ENCODE measurements at regions not wholly inside any gene's neighbourhood (a gene's known extent, or its start where the extent isn't known, plus 50 kb on each side); places are given as distances from the start of the nearest gene placed in this dataset.

DNA sequence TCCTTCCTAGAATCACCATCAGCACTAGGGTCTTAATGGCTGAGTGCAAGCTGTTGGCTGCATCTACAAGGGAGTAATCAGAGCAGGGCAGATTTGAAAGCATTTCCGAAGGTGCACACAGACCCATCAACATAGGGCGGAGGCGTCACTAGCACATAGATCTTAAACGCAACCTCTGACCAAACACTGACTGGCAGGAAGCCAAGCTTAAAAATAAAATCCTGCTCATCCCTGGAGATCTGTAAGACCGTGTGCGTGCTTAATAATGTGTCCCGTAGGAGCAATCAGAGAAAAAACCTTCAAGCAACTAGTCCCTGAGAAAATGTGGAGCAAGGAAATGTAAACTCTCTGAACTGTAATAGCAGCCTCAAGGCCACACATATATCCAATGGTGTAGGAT, 470.5 kb downstream of the ETS1 start:
- H3K79me2 ChIP-seq (ENCODE audit: low read length) = no peaks in the 10 kb centered on the region
- TF ChIP-seq EZH2phosphoT487 (IDR thresholded peaks at IDR 0.05; ENCODE audit: low read depth) = no peak
- TF ChIP-seq, protein P1, sequence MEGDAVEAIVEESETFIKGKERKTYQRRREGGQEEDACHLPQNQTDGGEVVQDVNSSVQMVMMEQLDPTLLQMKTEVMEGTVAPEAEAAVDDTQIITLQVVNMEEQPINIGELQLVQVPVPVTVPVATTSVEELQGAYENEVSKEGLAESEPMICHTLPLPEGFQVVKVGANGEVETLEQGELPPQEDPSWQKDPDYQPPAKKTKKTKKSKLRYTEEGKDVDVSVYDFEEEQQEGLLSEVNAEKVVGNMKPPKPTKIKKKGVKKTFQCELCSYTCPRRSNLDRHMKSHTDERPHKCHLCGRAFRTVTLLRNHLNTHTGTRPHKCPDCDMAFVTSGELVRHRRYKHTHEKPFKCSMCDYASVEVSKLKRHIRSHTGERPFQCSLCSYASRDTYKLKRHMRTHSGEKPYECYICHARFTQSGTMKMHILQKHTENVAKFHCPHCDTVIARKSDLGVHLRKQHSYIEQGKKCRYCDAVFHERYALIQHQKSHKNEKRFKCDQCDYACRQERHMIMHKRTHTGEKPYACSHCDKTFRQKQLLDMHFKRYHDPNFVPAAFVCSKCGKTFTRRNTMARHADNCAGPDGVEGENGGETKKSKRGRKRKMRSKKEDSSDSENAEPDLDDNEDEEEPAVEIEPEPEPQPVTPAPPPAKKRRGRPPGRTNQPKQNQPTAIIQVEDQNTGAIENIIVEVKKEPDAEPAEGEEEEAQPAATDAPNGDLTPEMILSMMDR (IDR thresholded peaks at IDR 0.05; ENCODE audit: low read depth, low read length) = no peak
- no peak overlapping the region for H3K27ac ChIP-seq (ENCODE audit: low read length)
- H3K9me3 ChIP-seq (ENCODE audit: insufficient read depth, low read length) = no peaks in the 10 kb centered on the region
- no peak overlapping the region for H2AFZ ChIP-seq (ENCODE audit: low read depth, low read length)
- H3K27me3 ChIP-seq (ENCODE audit: low read depth, low read length) = no peaks in the 10 kb centered on the region
- H3K9ac ChIP-seq (ENCODE audit: low read length) = no peak overlapping the region
- H3K4me2 ChIP-seq (ENCODE audit: low read length) = no peak overlapping the region
- no peak overlapping the region for H3K4me3 ChIP-seq (ENCODE audit: low read length)
- H3K4me1 ChIP-seq (ENCODE audit: low read length) = no peaks in the 10 kb centered on the region
- H3K36me3 ChIP-seq (replicated peaks; ENCODE audit: low read depth, low read length) = no peaks in the 10 kb centered on the region
- no peaks in the 10 kb centered on the region for H4K20me1 ChIP-seq (ENCODE audit: insufficient read depth, low read length)

DNA sequence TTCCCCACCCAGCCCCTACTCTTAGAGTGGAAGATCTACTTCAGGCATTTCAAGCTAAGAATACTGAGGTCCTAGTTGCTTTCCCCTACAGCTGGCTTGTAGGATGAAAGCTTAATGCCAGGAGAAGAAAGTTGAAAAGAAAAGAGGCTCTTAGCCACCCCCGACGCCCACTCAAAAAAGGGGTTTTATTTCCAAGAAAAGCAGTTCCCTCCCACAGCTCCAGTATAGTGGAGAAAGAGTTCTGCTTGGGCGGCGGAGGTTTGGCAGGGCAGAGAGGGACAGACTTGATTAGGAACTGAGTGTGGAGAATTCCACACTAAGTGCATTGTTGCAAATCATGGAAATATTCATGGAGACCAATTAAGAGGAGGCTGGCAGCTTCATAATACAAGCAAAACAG, 470.9 kb downstream of the ETS1 start:
- no peak overlapping the region for H3K27ac ChIP-seq (ENCODE audit: low read length)
- H3K27me3 ChIP-seq (ENCODE audit: low read depth, low read length) = no peaks in the 10 kb centered on the region
- TF ChIP-seq EZH2phosphoT487 (IDR thresholded peaks at IDR 0.05; ENCODE audit: low read depth) = no peak
- TF ChIP-seq, protein P1 (IDR thresholded peaks at IDR 0.05; ENCODE audit: low read depth, low read length) = no peak
- H3K36me3 ChIP-seq (replicated peaks; ENCODE audit: low read depth, low read length) = no peaks in the 10 kb centered on the region
- H3K4me2 ChIP-seq (ENCODE audit: low read length) = no peak overlapping the region
- no peaks in the 10 kb centered on the region for H3K79me2 ChIP-seq (ENCODE audit: low read length)
- H3K4me3 ChIP-seq (ENCODE audit: low read length) = no peak overlapping the region
- no peak overlapping the region for H3K9ac ChIP-seq (ENCODE audit: low read length)
- no peaks in the 10 kb centered on the region for H3K9me3 ChIP-seq (ENCODE audit: insufficient read depth, low read length)
- no peaks in the 10 kb centered on the region for H3K4me1 ChIP-seq (ENCODE audit: low read length)
- no peaks in the 10 kb centered on the region for H4K20me1 ChIP-seq (ENCODE audit: insufficient read depth, low read length)
- H2AFZ ChIP-seq (ENCODE audit: low read depth, low read length) = no peak overlapping the region

DNA sequence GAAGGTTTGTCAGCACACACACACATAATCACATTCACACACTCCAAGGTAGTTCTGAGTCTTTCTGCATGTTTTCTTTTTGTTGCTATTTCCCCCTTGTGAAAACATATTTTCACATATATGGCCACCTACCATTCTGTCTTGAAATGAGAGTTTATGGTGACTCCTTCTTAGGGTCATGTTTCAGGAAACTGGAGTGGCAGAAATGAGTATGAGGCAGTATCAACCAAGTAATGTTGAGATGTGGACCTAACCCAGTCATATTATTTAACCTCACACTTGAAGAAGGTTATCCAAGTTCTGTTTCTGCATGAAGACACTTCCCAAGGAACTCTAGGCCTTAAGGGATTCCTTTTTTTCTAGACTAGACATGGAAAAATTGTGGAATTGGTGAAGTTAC, 481.4 kb downstream of the ETS1 start:
- H3K4me3 ChIP-seq (ENCODE audit: low read length) = no peak overlapping the region
- H2AFZ ChIP-seq (ENCODE audit: low read depth, low read length) = no peak overlapping the region
- H3K79me2 ChIP-seq (ENCODE audit: low read length) = no peaks in the 10 kb centered on the region
- no peak overlapping the region for H3K9ac ChIP-seq (ENCODE audit: low read length)
- H3K4me2 ChIP-seq (ENCODE audit: low read length) = no peak overlapping the region
- H3K36me3 ChIP-seq (replicated peaks; ENCODE audit: low read depth, low read length) = no peaks in the 10 kb centered on the region
- H3K9me3 ChIP-seq (ENCODE audit: insufficient read depth, low read length) = no peaks in the 10 kb centered on the region
- TF ChIP-seq, protein P1 (IDR thresholded peaks at IDR 0.05; ENCODE audit: low read depth, low read length) = no peak
- TF ChIP-seq EZH2phosphoT487 (IDR thresholded peaks at IDR 0.05; ENCODE audit: low read depth) = no peak
- peaks cover 26% of the 10 kb centered on the region for H3K27me3 ChIP-seq (ENCODE audit: low read depth, low read length)
- H3K4me1 ChIP-seq (ENCODE audit: low read length) = no peaks in the 10 kb centered on the region
- H4K20me1 ChIP-seq (ENCODE audit: insufficient read depth, low read length) = no peaks in the 10 kb centered on the region
- no peak overlapping the region for H3K27ac ChIP-seq (ENCODE audit: low read length)

DNA sequence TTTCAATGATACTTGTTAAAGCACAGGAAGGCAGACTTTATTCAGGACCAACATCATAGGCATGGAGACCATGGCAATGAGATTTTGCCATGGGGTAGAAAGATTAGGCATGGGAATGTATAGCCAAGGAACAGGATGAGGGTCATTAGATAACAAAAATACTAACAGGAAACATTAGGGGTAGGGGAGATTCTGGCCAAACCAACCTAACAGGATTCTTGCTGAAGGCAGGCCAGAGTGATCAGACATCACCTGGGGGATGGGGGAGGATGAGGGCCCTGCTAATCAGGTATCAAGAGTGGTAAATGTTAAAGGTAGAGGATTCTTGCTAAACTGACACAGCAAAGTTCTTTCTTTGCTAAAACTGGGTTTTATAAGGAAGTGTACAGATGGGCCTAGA, 481.8 kb downstream of the ETS1 start:
- Histone ChIP-seq H3K27ac (ENCODE audit: low read length) (no peak overlapping the region), H3K4me3 (ENCODE audit: low read length) (no peak overlapping the region), H3K9ac (ENCODE audit: low read length) (no peak overlapping the region), H2AFZ (ENCODE audit: low read depth, low read length) (no peak overlapping the region), H3K4me1 (ENCODE audit: low read length) (no peaks in the 10 kb centered on the region), H4K20me1 (ENCODE audit: insufficient read depth, low read length) (no peaks in the 10 kb centered on the region), H3K27me3 (ENCODE audit: low read depth, low read length) (peaks cover 26% of the 10 kb centered on the region), H3K36me3 (replicated peaks; ENCODE audit: low read depth, low read length) (no peaks in the 10 kb centered on the region), H3K4me2 (ENCODE audit: low read length) (no peak overlapping the region), H3K79me2 (ENCODE audit: low read length) (no peaks in the 10 kb centered on the region), H3K9me3 (ENCODE audit: insufficient read depth, low read length) (no peaks in the 10 kb centered on the region)
- no peak for TF ChIP-seq EZH2phosphoT487 (IDR thresholded peaks at IDR 0.05; ENCODE audit: low read depth)
- TF ChIP-seq, protein P1 (IDR thresholded peaks at IDR 0.05; ENCODE audit: low read depth, low read length) = no peak

Data from OCI-LY3 (cell line).